Upper lobe of left lung (tissue), 6 donors: ENCODE measurements at regions not wholly inside any gene's neighbourhood (a gene's known extent, or its start where the extent isn't known, plus 50 kb on each side); places are given as distances from the start of the nearest gene placed in this dataset.
A peak's percentile ranks its signal among the peaks of the same experiment; 100 is the strongest.

ENCODE experiments used
- ATAC-seq, 2 donors: fragments of 200-7000 bp; cut with Tn5 transposase; one replicate each; pipeline ENCODE4 v1.9.1; 2022; ENCODE audit warnings: mild to moderate bottlenecking in 2 of 2, moderate library complexity in 2 of 2; ENCODE audit not compliant: low FRiP score in 2 of 2
- DNase-seq, 2 donors: peaks; one replicate each; pipeline ENCODE4 v3.0.0-alpha.2; 2019 to 2020
- H3K27ac ChIP-seq, 4 donors: fragments of 200-600 bp; sonication (generic); one replicate each; pipeline ENCODE4 v1.5.1; 2016 to 2019
- H3K27me3 ChIP-seq, 4 donors: fragments of 200-600 bp; sonication (generic); one replicate each; pipeline ENCODE4 v1.5.1; 2017 to 2019
- H3K36me3 ChIP-seq, 4 donors: fragments of 200-600 bp; sonication (generic); one replicate each; pipeline ENCODE4 v1.5.1; 2016 to 2019
- H3K4me1 ChIP-seq, 4 donors: fragments of 200-600 bp; sonication (generic); one replicate each; pipeline ENCODE4 v1.5.1; 2018 to 2019
- H3K4me3 ChIP-seq, 4 donors: fragments of 200-600 bp; sonication (generic); one replicate each; pipeline ENCODE4 v1.5.1; 2017 to 2019; ENCODE audit warnings: mild to moderate bottlenecking in 2 of 4, moderate library complexity in 1 of 4
- H3K9me3 ChIP-seq, 4 donors: fragments of 200-600 bp; sonication (generic); one replicate each; pipeline ENCODE4 v1.5.1; 2018 to 2019
- EP300 ChIP-seq, 4 donors: sonication (generic); formaldehyde crosslinking; IDR thresholded peaks; one replicate each; pipeline ENCODE4 v1.5.1; 2017; ENCODE audit warnings: antibody characterized with exemption in 4 of 4, control low read depth in 2 of 4
- POLR2A ChIP-seq, 4 donors: fragments of 450-650 bp; IDR thresholded peaks; one replicate each; pipeline ENCODE4 v1.5.1; 2016 to 2017; ENCODE audit warnings: antibody characterized with exemption in 4 of 4, mild to moderate bottlenecking in 2 of 4
- POLR2AphosphoS5 ChIP-seq, 2 donors: sonication (generic); formaldehyde crosslinking; IDR thresholded peaks; one replicate each; pipeline ENCODE4 v1.5.1; 2017; ENCODE audit warnings: antibody characterized with exemption in 2 of 2
- WGBS, 2 donors: methylation state at CpG; one replicate each; pipeline ENCODE4 v1.1.5; 2017 to 2018; 5-methylcytosine and 5-hydroxymethylcytosine counted together
- TF ChIP-seq, protein P1 (sequence below), 6 experiments: fragments of 450-650 bp in 4 of 6; fragments of 200-600 bp in 2 of 6; sonication (generic) in 2 of 6; IDR thresholded peaks; one replicate each; pipeline ENCODE4 v1.5.1; 2016 to 2019; ENCODE audit warnings: antibody characterized with exemption in 6 of 6
- donor health status: DM: no; HTN: no; CAD: no; lungs with moderate emphysema.
- donor health status: DM: no; HTN: yes; CAD: no; lungs with severe emphysema.

GRCh38 chr12:68532204-68532886 is 78.4 kb upstream of the RAP1B start:
- ATAC-seq: peak in 1 of 2 donors; percentile 63
- Histone ChIP-seq H3K27me3 (no peaks in the 10 kb centered on the region), H3K4me3 (no peak overlapping the region), H3K4me1 (no peaks in the 10 kb centered on the region), H3K9me3 (no peaks in the 10 kb centered on the region), H3K27ac (no peak overlapping the region), H3K36me3 (no peaks in the 10 kb centered on the region)
- 32 to 48% methylated on average over 1 of the region's 1 CpG for WGBS, 2 donors
- DNase-seq: no peak
- TF ChIP-seq, protein P1, sequence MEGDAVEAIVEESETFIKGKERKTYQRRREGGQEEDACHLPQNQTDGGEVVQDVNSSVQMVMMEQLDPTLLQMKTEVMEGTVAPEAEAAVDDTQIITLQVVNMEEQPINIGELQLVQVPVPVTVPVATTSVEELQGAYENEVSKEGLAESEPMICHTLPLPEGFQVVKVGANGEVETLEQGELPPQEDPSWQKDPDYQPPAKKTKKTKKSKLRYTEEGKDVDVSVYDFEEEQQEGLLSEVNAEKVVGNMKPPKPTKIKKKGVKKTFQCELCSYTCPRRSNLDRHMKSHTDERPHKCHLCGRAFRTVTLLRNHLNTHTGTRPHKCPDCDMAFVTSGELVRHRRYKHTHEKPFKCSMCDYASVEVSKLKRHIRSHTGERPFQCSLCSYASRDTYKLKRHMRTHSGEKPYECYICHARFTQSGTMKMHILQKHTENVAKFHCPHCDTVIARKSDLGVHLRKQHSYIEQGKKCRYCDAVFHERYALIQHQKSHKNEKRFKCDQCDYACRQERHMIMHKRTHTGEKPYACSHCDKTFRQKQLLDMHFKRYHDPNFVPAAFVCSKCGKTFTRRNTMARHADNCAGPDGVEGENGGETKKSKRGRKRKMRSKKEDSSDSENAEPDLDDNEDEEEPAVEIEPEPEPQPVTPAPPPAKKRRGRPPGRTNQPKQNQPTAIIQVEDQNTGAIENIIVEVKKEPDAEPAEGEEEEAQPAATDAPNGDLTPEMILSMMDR (IDR thresholded peaks at IDR 0.05): no peak
- TF ChIP-seq EP300 (IDR thresholded peaks at IDR 0.05) (no peak), POLR2A (IDR thresholded peaks at IDR 0.05) (no peak), POLR2AphosphoS5 (IDR thresholded peaks at IDR 0.05) (no peak)

GRCh38 chr12:68532887-68533248 is 77.8 kb upstream of the RAP1B start:
- no peak for TF ChIP-seq POLR2A (IDR thresholded peaks at IDR 0.05)
- TF ChIP-seq POLR2AphosphoS5 (IDR thresholded peaks at IDR 0.05): no peak
- TF ChIP-seq, protein P1 (IDR thresholded peaks at IDR 0.05): no peak
- TF ChIP-seq EP300 (IDR thresholded peaks at IDR 0.05): no peak
- Histone ChIP-seq H3K9me3 (no peaks in the 10 kb centered on the region), H3K27ac (no peak overlapping the region), H3K4me1 (no peaks in the 10 kb centered on the region), H3K36me3 (no peaks in the 10 kb centered on the region), H3K27me3 (no peaks in the 10 kb centered on the region), H3K4me3 (no peak overlapping the region)
- DNase-seq (no peak), ATAC-seq (no peak)
- WGBS, 2 donors: 90% methylated on average over 2 of the region's 2 CpGs

GRCh38 chr12:68534108-68534507 is 76.6 kb upstream of the RAP1B start:
- ATAC-seq (no peak), DNase-seq (no peak)
- Histone ChIP-seq H3K4me1 (peaks cover 5 to 12% (median 7%) of the 10 kb centered on the region in 4 donors), H3K4me3 (no peak overlapping the region), H3K27me3 (no peaks in the 10 kb centered on the region), H3K27ac (no peak overlapping the region), H3K36me3 (no peaks in the 10 kb centered on the region), H3K9me3 (no peaks in the 10 kb centered on the region)
- WGBS, 2 donors: 96 to 99% methylated on average over 5 of the region's 5 CpGs
- TF ChIP-seq, protein P1 (IDR thresholded peaks at IDR 0.05): no peak
- TF ChIP-seq POLR2A (IDR thresholded peaks at IDR 0.05) (no peak), EP300 (IDR thresholded peaks at IDR 0.05) (no peak), POLR2AphosphoS5 (IDR thresholded peaks at IDR 0.05) (no peak)

DNA sequence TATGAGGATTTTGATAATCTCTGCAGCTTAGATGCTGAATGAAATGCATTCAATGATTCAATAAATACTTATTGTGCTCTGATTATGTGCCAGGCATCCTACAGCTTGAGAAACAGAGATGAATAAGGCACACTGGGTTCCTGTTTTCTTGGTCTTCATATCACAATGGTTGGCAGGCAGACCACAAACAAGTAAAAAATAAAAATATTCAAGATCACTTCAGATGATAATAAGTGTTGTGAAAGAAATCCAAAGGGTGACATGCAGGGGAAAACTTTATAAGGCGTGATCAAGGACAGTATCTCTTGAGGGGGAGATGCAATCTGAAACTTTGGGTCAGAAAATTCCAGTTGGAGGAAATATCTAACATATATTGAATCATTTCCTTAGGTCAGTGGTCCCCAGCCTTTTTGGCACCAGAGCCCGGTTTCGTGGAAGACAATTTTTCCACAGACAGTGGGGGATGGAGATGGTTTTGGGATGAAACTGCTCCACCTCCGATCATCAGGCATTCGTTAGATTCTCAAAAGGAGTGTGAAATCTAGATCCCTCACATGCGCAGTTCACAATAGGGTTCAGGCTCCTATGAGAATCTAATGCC is 73.7 kb upstream of the RAP1B start:
- TF ChIP-seq POLR2A (IDR thresholded peaks at IDR 0.05) (no peak), POLR2AphosphoS5 (IDR thresholded peaks at IDR 0.05) (no peak), EP300 (IDR thresholded peaks at IDR 0.05) (no peak)
- TF ChIP-seq, protein P1 (IDR thresholded peaks at IDR 0.05): no peak
- H3K9me3 ChIP-seq: no peaks in the 10 kb centered on the region
- ATAC-seq: no peak
- peaks cover 9 to 22% (median 16%) of the 10 kb centered on the region in 4 donors for H3K4me1 ChIP-seq
- no peaks in the 10 kb centered on the region for H3K27me3 ChIP-seq
- H3K27ac ChIP-seq: no peak overlapping the region
- no peak for DNase-seq
- no peak overlapping the region for H3K4me3 ChIP-seq
- no peaks in the 10 kb centered on the region for H3K36me3 ChIP-seq
- 85% methylated on average over 6 of the region's 6 CpGs for WGBS, 2 donors

DNA sequence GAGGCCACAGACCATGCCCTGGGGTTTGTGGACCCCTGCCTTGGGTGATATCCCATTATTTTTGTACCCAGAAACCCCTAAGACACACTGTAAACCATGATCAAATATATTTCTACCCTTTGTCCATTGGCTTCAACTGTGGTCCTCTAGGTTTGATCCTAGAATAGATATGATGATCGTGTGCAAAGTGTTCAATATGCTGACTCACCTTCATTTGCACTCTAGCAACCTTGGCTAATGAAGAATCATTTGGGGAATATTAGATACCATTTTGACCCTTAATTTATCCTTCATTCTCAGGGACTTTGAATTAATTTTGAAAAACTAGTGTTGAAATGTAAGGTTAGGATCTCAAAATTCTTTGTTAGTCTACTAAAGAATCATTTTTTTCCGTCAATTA is 73.1 kb upstream of the RAP1B start:
- Histone ChIP-seq H3K27ac (no peak overlapping the region), H3K4me3 (no peak overlapping the region), H3K36me3 (no peaks in the 10 kb centered on the region), H3K27me3 (no peaks in the 10 kb centered on the region), H3K4me1 (peaks cover 9 to 22% (median 16%) of the 10 kb centered on the region in 4 donors), H3K9me3 (no peaks in the 10 kb centered on the region)
- TF ChIP-seq, protein P1 (IDR thresholded peaks at IDR 0.05): no peak
- no peak for TF ChIP-seq POLR2A (IDR thresholded peaks at IDR 0.05)
- no peak for TF ChIP-seq POLR2AphosphoS5 (IDR thresholded peaks at IDR 0.05)
- no peak for TF ChIP-seq EP300 (IDR thresholded peaks at IDR 0.05)
- no peak for ATAC-seq
- no peak for DNase-seq
- 94 to 96% methylated on average over 2 of the region's 2 CpGs for WGBS, 2 donors
